GM23338 (cell line): ENCODE measurements at regions not wholly inside any gene's neighbourhood (a gene's known extent, or its start where the extent isn't known, plus 50 kb on each side); places are given as distances from the start of the nearest gene placed in this dataset.
"Not testable (repeated sequence)": the region's sequence is repeated elsewhere in the genome, so short reads cannot be mapped to it uniquely, and the experiment has no call there.

Source experiments
- ATAC-seq: fragments of 200-7000 bp; cut with Tn5 transposase; 3 replicates; pipeline ENCODE4 v1.9.1; 2020
- DNase-seq: peaks from one replicate; pipeline ENCODE4 v3.0.0-alpha.2; 2015; ENCODE audit warnings: low spot score
- H2AFZ ChIP-seq: fragments of 200-600 bp; sonication (generic); 2 replicates; pipeline ENCODE4 v1.8.0; 2016; ENCODE audit warnings: antibody characterized with exemption, mild to moderate bottlenecking, moderate library complexity
- H3F3A ChIP-seq: fragments of 200-600 bp; sonication (generic); replicated peaks from 2 replicates; pipeline ENCODE4 v1.8.0; 2017; ENCODE audit warnings: antibody characterized with exemption, mixed run types, low read depth
- H3K27ac ChIP-seq: fragments of 200-600 bp; sonication (generic); 2 replicates; pipeline ENCODE4 v1.6.1; 2016; ENCODE audit warnings: low read depth
- H3K27me3 ChIP-seq: fragments of 200-600 bp; sonication (generic); 2 replicates; pipeline ENCODE4 v1.8.0; 2016; ENCODE audit warnings: mild to moderate bottlenecking, mixed run types, moderate library complexity; ENCODE audit not compliant: insufficient read depth
- H3K36me3 ChIP-seq: fragments of 200-600 bp; sonication (generic); 2 replicates; pipeline ENCODE4 v1.8.0; 2016; ENCODE audit warnings: mild to moderate bottlenecking; ENCODE audit not compliant: insufficient read depth
- H3K4me1 ChIP-seq: fragments of 200-600 bp; sonication (generic); 2 replicates; pipeline ENCODE4 v1.8.0; 2016; ENCODE audit warnings: mild to moderate bottlenecking, moderate library complexity; ENCODE audit not compliant: insufficient read depth
- H3K4me2 ChIP-seq: fragments of 200-600 bp; sonication (generic); 2 replicates; pipeline ENCODE4 v1.7.1; 2017; ENCODE audit warnings: mixed run types
- H3K4me3 ChIP-seq: fragments of 200-600 bp; sonication (generic); 2 replicates; pipeline ENCODE4 v1.6.1; 2016; ENCODE audit warnings: mixed run types
- H3K79me2 ChIP-seq: fragments of 200-600 bp; sonication (generic); replicated peaks from 2 replicates; pipeline ENCODE4 v1.8.0; 2017; ENCODE audit warnings: mild to moderate bottlenecking; ENCODE audit not compliant: insufficient read depth
- H3K9me2 ChIP-seq: fragments of 200-600 bp; sonication (generic); 2 replicates; pipeline ENCODE4 v1.8.0; 2017; ENCODE audit not compliant: insufficient read depth
- H4K20me1 ChIP-seq: fragments of 200-600 bp; sonication (generic); replicated peaks from 2 replicates; pipeline ENCODE4 v1.8.0; 2017; ENCODE audit warnings: mild to moderate bottlenecking; ENCODE audit not compliant: insufficient read depth
- H3K27ac Mint-ChIP-seq: 2 replicates; pipeline ENCODE4 v1.8.0; 2020; ENCODE audit warnings: inconsistent platforms, mild to moderate bottlenecking, moderate library complexity, mixed read lengths
- H3K27me3 Mint-ChIP-seq: 3 replicates; pipeline ENCODE4 v1.8.0; 2022; ENCODE audit warnings: low read depth, mild to moderate bottlenecking, moderate library complexity, mixed read lengths, inconsistent platforms; ENCODE audit not compliant: insufficient read depth, poor library complexity
- H3K36me3 Mint-ChIP-seq: 3 replicates; pipeline ENCODE4 v1.8.0; 2021; ENCODE audit warnings: low read depth, mild to moderate bottlenecking, inconsistent platforms, moderate library complexity, mixed read lengths
- H3K4me1 Mint-ChIP-seq: 3 replicates; pipeline ENCODE4 v1.8.0; 2020; ENCODE audit warnings: mild to moderate bottlenecking, inconsistent platforms, mixed read lengths
- H3K4me3 Mint-ChIP-seq: 3 replicates; pipeline ENCODE4 v1.8.0; 2021; ENCODE audit warnings: moderate library complexity, mild to moderate bottlenecking, inconsistent platforms, mixed read lengths
- H3K9me3 Mint-ChIP-seq: 3 replicates; pipeline ENCODE4 v1.8.0; 2020; ENCODE audit warnings: moderate library complexity, mild to moderate bottlenecking, inconsistent platforms, mixed read lengths

DNA sequence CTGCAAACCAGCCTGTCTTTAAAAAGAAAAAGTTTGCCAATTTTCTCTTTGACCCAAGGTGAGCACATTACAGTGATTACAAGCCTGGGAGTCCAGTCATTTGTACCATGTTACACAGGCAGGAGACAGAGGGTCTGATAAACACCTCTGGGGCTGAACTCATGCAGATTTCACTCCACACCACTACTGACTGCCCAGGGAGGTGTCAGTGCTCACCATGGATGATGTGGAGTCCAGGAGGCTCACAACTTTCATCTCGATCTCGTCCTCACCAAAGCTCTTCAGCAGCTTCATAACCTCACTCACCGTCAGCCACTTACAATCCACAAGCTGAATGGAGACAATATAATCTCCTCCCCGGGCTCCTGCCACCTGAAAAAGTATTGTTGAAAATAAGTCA is 302.4 kb downstream of the GOLGA6L6 start:
- not testable (repeated sequence) for H3F3A ChIP-seq, H2AFZ ChIP-seq, H3K4me3 Mint-ChIP-seq, H3K79me2 ChIP-seq, H3K27me3 Mint-ChIP-seq, H3K4me3 ChIP-seq, H3K27me3 ChIP-seq, DNase-seq, H3K9me2 ChIP-seq, H3K4me2 ChIP-seq, H3K4me1 Mint-ChIP-seq, H3K27ac ChIP-seq, H4K20me1 ChIP-seq, H3K4me1 ChIP-seq, ATAC-seq, H3K27ac Mint-ChIP-seq, H3K36me3 ChIP-seq
- H3K9me3 Mint-ChIP-seq, result peaks cover 12% of the 10 kb centered on the region
- peaks cover 15% of the 10 kb centered on the region; the same call in 2 of the 3 replicates for H3K36me3 Mint-ChIP-seq

DNA sequence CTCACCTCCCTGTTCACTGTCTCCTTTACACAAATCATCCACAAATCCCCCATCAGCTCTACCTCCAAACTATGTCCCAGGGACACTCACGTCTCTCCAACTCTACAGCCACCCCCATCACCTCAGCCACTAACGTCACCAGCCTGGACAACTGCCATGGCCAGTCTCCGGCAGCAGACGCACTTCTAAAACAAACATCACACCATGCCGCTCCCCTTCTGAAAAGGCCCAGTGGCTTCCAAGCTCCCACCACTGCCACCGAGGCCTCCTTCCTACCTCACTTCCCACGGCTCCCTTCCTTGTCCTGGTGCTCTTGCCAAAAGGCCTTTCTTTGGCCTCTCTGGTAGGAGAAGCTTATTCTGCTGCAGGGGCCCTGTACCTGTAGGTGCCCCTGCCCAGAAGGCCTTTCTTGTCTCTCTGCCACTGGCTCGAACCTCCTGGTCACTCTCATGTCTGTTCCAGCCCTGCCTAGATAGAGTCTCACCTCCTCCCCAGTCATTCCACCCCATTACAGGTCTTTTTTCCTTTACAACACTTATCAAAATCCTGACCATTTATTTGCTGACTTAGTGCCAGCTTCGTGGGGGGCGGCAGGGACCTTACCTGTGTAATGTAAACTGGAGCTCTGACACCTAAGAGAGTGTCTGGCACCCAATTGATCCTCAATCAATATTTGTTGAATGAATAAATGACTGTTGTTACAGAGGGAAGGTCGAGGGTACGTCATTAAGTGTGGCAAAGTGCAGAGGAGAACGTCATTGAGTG is 304.2 kb downstream of the GOLGA6L6 start:
- not testable (repeated sequence) for H3K27me3 Mint-ChIP-seq, H3K4me1 Mint-ChIP-seq, H3K36me3 ChIP-seq, H3K9me2 ChIP-seq, ATAC-seq, DNase-seq, H4K20me1 ChIP-seq, H3K4me3 Mint-ChIP-seq, H3K27me3 ChIP-seq, H3K4me2 ChIP-seq, H2AFZ ChIP-seq, H3K27ac Mint-ChIP-seq, H3F3A ChIP-seq, H3K4me3 ChIP-seq, H3K27ac ChIP-seq, H3K4me1 ChIP-seq, H3K79me2 ChIP-seq
- peaks cover 15% of the 10 kb centered on the region for H3K9me3 Mint-ChIP-seq
- H3K36me3 Mint-ChIP-seq, result peaks cover 13% of the 10 kb centered on the region; the same call in 2 of the 3 replicates

DNA sequence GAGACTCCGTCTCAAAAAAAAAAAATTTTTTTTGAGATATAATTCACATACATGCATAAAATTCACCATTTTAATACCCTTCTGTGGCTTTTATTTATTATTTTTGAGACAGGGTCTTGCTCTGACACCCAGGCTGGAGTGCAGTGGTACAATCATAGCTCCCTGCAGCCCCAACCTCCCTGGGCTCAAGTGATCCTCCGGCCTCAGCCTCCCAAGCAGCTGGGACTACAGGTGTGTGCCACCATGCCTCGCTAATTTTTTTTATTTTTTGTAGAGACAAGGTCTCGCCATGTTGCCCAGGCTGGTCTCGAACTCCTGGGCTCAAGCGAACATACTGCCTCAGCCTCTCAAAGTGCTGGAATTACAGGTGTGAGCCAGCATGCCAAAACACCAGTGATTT is 305.9 kb downstream of the GOLGA6L6 start:
- H3K36me3 ChIP-seq, H4K20me1 ChIP-seq, H3K27me3 ChIP-seq, H3K79me2 ChIP-seq, ATAC-seq, H3K4me1 ChIP-seq, H2AFZ ChIP-seq, H3K27ac Mint-ChIP-seq, DNase-seq, H3K4me3 ChIP-seq, H3F3A ChIP-seq, H3K9me2 ChIP-seq, H3K27me3 Mint-ChIP-seq, H3K36me3 Mint-ChIP-seq, H3K27ac ChIP-seq, H3K4me1 Mint-ChIP-seq, H3K4me2 ChIP-seq, H3K4me3 Mint-ChIP-seq: not testable (repeated sequence)
- H3K9me3 Mint-ChIP-seq, result peaks cover 16% of the 10 kb centered on the region

DNA sequence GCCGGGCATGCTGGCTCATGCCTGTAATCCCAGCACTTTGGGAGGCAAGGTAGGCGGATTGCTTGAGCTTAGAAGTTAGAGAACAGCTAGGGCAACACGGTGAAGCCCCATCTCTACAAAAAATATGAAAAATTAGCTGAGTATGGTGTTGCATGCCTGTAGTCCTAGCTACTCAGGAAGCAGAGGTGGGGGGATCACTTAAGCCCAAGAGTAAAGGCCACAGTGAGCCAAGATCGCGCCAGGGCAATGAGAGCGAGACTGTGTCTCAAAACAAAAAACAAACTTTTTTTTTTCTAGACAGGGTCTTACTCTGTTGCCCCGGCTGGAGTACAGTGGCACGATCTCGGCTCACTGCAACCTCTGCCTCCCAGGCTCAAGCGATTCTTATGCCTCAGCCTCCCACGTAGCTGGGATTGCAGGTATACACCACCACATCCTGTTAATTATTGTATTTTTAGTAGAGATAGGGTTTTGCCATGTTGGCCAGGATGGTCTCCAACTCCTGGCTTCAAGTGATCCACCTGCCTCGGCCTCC is 307.5 kb downstream of the GOLGA6L6 start:
- not testable (repeated sequence) for H3F3A ChIP-seq, H3K27me3 ChIP-seq, H3K27me3 Mint-ChIP-seq, H3K4me2 ChIP-seq, H3K4me3 Mint-ChIP-seq, H3K4me1 ChIP-seq, H2AFZ ChIP-seq, H3K79me2 ChIP-seq, DNase-seq, H3K4me1 Mint-ChIP-seq, H3K4me3 ChIP-seq, H3K9me2 ChIP-seq, H4K20me1 ChIP-seq, H3K27ac Mint-ChIP-seq, ATAC-seq, H3K36me3 ChIP-seq, H3K27ac ChIP-seq
- Mint-ChIP-seq H3K36me3 (peaks cover 11% of the 10 kb centered on the region; the same call in 2 of the 3 replicates), H3K9me3 (peaks cover 32% of the 10 kb centered on the region)

DNA sequence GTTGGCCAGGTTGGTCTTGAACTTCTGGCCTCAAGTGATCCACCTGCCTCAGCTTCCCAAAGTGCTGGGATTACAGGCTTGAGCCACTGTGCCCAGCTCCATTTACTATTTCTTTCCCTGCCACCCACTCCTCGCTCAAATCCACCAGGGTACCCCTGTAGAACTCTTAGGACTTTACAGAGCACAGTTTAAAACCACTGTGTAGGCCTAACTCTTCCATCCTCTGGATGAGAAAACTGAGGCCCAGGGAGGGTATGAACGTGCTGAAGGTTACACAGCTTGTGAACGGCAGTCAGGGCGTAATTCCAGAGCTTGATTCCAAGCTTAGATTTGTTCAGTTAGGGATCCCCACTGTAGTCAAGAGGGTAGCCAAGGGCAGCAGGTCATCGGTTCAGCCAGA is 309.1 kb downstream of the GOLGA6L6 start:
- H3K4me3 ChIP-seq, H3F3A ChIP-seq, H3K27me3 Mint-ChIP-seq, DNase-seq, H3K4me3 Mint-ChIP-seq, H3K4me1 ChIP-seq, H3K79me2 ChIP-seq, ATAC-seq, H3K4me2 ChIP-seq, H2AFZ ChIP-seq, H3K4me1 Mint-ChIP-seq, H3K27ac ChIP-seq, H3K27ac Mint-ChIP-seq, H3K27me3 ChIP-seq, H3K36me3 ChIP-seq, H3K9me2 ChIP-seq, H4K20me1 ChIP-seq: not testable (repeated sequence)
- Mint-ChIP-seq H3K36me3 (peaks cover 17% of the 10 kb centered on the region), H3K9me3 (peaks cover 40% of the 10 kb centered on the region)

DNA sequence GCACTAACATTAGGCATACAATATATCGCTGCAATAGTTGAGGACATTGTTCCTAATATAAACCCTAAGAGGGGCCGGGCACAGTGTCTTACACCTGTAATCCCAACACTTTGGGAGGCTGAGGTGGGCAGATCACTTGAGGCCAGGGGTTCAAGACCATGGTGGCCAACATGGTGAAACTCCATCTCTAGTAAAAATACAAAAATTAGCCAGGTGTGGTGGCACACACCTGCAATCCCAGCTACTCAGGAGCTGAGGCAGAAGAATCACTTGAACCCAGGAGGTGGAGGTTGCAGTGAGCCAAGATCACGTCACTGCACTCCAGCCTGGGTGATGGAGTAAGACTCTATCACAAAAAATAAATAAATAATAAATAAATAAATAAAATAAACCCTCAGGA is 310.9 kb downstream of the GOLGA6L6 start:
- H3K36me3 Mint-ChIP-seq, result peaks cover 17% of the 10 kb centered on the region
- not testable (repeated sequence) for H3K27me3 ChIP-seq, ATAC-seq, H3K27ac ChIP-seq, H4K20me1 ChIP-seq, H2AFZ ChIP-seq, H3K4me1 Mint-ChIP-seq, H3K4me1 ChIP-seq, DNase-seq, H3K9me2 ChIP-seq, H3K36me3 ChIP-seq, H3K79me2 ChIP-seq, H3K27ac Mint-ChIP-seq, H3K4me2 ChIP-seq, H3F3A ChIP-seq, H3K4me3 Mint-ChIP-seq, H3K4me3 ChIP-seq, H3K27me3 Mint-ChIP-seq
- peaks cover 40% of the 10 kb centered on the region for H3K9me3 Mint-ChIP-seq
